Gastrocnemius medialis (tissue), 4 donors: ENCODE measurements at regions not wholly inside any gene's neighbourhood (a gene's known extent, or its start where the extent isn't known, plus 50 kb on each side); places are given as distances from the start of the nearest gene placed in this dataset.

Experiments
- CTCF ChIP-seq, 5 experiments: fragments of 450-650 bp in 3 of 5; fragments of 200-600 bp in 2 of 5; sonication (generic) in 2 of 5; IDR thresholded peaks in 4 of 5; conservative IDR thresholded peaks in 1 of 5; 1 replicate in 4 of 5; 2 replicates in 1 of 5; pipeline ENCODE4 v1.5.1; 2016 to 2019; ENCODE audit warnings: antibody characterized with exemption in 5 of 5, mild to moderate bottlenecking in 3 of 5, moderate library complexity in 3 of 5
- POLR2A ChIP-seq, 2 donors: fragments of 450-650 bp; IDR thresholded peaks; one replicate each; pipeline ENCODE4 v1.6.1; 2017; ENCODE audit warnings: antibody characterized with exemption in 2 of 2, mild to moderate bottlenecking in 2 of 2, moderate library complexity in 2 of 2

- TF ChIP-seq CTCF (IDR thresholded peaks at IDR 0.05 in 4 of 5, conservative IDR thresholded peaks at IDR 0.05 in 1 of 5) (no peak), POLR2A (IDR thresholded peaks at IDR 0.05) (no peak)
Measured at GRCh38 chr13:103192511-103193135, 126.4 kb upstream of the SLC10A2 start.
